Suprapubic skin (tissue), 4 donors: ENCODE measurements at regions not wholly inside any gene's neighbourhood (a gene's known extent, or its start where the extent isn't known, plus 50 kb on each side); places are given as distances from the start of the nearest gene placed in this dataset.

ENCODE experiments used
- DNase-seq, 2 donors: peaks; one replicate each; pipeline ENCODE4 v3.0.0-alpha.2; 2019; ENCODE audit warnings: low spot score in 2 of 2
- H3K27ac ChIP-seq: fragments of 200-600 bp; sonication (generic); one replicate; pipeline ENCODE4 v1.5.1; 2019
- H3K27me3 ChIP-seq: fragments of 200-600 bp; sonication (generic); one replicate; pipeline ENCODE4 v1.5.1; 2019
- H3K36me3 ChIP-seq: fragments of 200-600 bp; sonication (generic); one replicate; pipeline ENCODE4 v1.5.1; 2019
- H3K4me1 ChIP-seq: fragments of 200-600 bp; sonication (generic); one replicate; pipeline ENCODE4 v1.5.1; 2019
- H3K4me3 ChIP-seq: fragments of 200-600 bp; sonication (generic); one replicate; pipeline ENCODE4 v1.5.1; 2019; ENCODE audit warnings: mild to moderate bottlenecking
- H3K9me3 ChIP-seq: fragments of 200-600 bp; sonication (generic); one replicate; pipeline ENCODE4 v1.5.1; 2019
- EP300 ChIP-seq: sonication (generic); formaldehyde crosslinking; IDR thresholded peaks from one replicate; pipeline ENCODE4 v1.6.1; 2017; ENCODE audit warnings: antibody characterized with exemption
- POLR2A ChIP-seq, 2 donors: fragments of 450-650 bp; IDR thresholded peaks; one replicate each; pipeline ENCODE4 v1.6.1; 2017; ENCODE audit warnings: antibody characterized with exemption in 2 of 2, mild to moderate bottlenecking in 2 of 2, moderate library complexity in 2 of 2
- POLR2AphosphoS5 ChIP-seq, 3 donors: sonication (generic); formaldehyde crosslinking; IDR thresholded peaks; one replicate each; pipeline ENCODE4 v1.6.1; 2017; ENCODE audit warnings: antibody characterized with exemption in 3 of 3
- WGBS: methylation state at CpG from one replicate; pipeline ENCODE4 v1.1.5; 2018; 5-methylcytosine and 5-hydroxymethylcytosine counted together
- TF ChIP-seq, protein P1 (sequence below), 2 donors: fragments of 200-600 bp in 1 of 2; fragments of 450-650 bp in 1 of 2; sonication (generic) in 1 of 2; IDR thresholded peaks; one replicate each; pipeline ENCODE4 v1.5.1; 2016 to 2019; ENCODE audit warnings: antibody characterized with exemption in 2 of 2, mild to moderate bottlenecking in 1 of 2, moderate library complexity in 1 of 2

DNA sequence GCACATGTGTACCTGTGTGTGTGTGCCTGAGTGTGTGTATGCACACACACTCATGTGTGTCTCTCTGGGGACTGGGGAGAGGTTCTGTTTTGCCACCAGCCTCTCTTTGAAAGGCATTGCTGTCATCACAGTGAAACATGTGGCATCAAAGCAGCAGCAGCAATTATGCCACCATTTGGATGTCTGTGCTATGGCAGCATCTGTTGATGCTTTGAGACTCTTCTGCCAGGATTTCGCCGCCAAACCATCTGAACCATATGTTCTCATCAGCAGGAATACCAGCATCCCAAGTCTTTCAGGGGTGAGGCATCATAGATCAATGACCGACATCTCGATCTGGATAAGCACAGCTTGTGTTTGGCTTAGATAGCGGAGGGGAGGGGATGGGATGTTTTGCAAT, 168.6 kb downstream of the FAT3 start:
- Histone ChIP-seq H3K4me1 (no peaks in the 10 kb centered on the region), H3K9me3 (no peaks in the 10 kb centered on the region), H3K36me3 (no peaks in the 10 kb centered on the region), H3K27me3 (peaks cover 4% of the 10 kb centered on the region), H3K27ac (no peak overlapping the region), H3K4me3 (no peak overlapping the region)
- WGBS, result 64% methylated on average over 5 of the region's 5 CpGs
- no peak for DNase-seq
- TF ChIP-seq POLR2AphosphoS5 (IDR thresholded peaks at IDR 0.05) (no peak), EP300 (no peak), POLR2A (IDR thresholded peaks at IDR 0.05) (no peak)
- TF ChIP-seq, protein P1, sequence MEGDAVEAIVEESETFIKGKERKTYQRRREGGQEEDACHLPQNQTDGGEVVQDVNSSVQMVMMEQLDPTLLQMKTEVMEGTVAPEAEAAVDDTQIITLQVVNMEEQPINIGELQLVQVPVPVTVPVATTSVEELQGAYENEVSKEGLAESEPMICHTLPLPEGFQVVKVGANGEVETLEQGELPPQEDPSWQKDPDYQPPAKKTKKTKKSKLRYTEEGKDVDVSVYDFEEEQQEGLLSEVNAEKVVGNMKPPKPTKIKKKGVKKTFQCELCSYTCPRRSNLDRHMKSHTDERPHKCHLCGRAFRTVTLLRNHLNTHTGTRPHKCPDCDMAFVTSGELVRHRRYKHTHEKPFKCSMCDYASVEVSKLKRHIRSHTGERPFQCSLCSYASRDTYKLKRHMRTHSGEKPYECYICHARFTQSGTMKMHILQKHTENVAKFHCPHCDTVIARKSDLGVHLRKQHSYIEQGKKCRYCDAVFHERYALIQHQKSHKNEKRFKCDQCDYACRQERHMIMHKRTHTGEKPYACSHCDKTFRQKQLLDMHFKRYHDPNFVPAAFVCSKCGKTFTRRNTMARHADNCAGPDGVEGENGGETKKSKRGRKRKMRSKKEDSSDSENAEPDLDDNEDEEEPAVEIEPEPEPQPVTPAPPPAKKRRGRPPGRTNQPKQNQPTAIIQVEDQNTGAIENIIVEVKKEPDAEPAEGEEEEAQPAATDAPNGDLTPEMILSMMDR (IDR thresholded peaks at IDR 0.05), result no peak

DNA sequence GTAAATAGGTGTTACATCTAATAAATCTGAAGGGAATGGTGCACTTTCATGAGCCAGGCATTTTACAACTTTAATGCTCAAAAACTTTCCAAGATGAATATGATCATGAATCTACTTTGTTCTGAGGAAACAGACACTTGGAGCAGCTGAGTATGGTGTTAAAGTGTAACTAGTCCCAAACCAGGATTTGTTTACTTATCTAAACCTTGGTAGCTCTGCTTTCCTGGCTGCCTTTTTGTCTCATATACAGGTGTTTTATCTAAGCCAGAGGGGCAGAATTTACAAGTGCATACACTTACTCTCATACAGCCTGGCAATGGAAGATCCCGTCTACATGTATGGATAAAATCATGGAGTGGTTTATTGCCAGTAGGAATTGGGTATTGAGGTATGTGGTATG, 171.5 kb downstream of the FAT3 start:
- 83% methylated on average over 1 of the region's 1 CpG for whole genome bisulfite sequencing
- TF ChIP-seq POLR2A (IDR thresholded peaks at IDR 0.05), result no peak
- TF ChIP-seq, protein P1 (IDR thresholded peaks at IDR 0.05), result no peak
- no peaks in the 10 kb centered on the region for H3K36me3 ChIP-seq
- H3K9me3 ChIP-seq, result no peaks in the 10 kb centered on the region
- peaks cover 4% of the 10 kb centered on the region for H3K27me3 ChIP-seq
- no peak overlapping the region for H3K4me3 ChIP-seq
- no peak overlapping the region for H3K27ac ChIP-seq
- no peaks in the 10 kb centered on the region for H3K4me1 ChIP-seq
- no peak for DNase-seq

DNA sequence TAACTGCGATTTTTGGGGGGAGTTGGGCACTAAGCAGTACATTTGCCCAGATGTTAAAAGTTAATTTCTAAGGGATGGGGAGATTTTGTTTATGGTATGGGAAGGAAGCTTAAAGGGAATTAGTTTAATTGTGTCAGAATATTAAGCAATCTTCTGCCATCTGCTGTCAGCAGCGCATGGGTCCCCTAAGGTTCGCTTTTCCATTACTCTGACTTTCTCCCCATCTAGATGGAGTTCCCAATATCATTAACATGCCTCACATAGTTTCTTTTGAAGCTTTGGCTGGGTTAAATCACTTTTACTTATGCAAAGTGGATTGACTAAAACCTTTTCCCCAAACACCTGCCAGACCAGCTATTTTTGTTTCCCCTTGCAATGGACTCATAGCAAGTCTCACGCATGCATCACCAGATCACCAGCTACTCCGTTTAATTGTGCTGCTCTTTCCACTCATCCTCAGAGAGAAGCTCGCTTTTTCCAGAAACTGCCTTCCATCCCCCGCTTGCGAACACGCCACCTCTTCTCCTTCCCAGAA, 172.7 kb downstream of the FAT3 start:
- H3K27me3 ChIP-seq, result peaks cover 4% of the 10 kb centered on the region
- 86% methylated on average over 9 of the region's 9 CpGs for WGBS
- TF ChIP-seq POLR2AphosphoS5 (IDR thresholded peaks at IDR 0.05), result no peak
- no peak for TF ChIP-seq EP300
- TF ChIP-seq, protein P1 (IDR thresholded peaks at IDR 0.05), result no peak
- no peak for TF ChIP-seq POLR2A (IDR thresholded peaks at IDR 0.05)

DNA sequence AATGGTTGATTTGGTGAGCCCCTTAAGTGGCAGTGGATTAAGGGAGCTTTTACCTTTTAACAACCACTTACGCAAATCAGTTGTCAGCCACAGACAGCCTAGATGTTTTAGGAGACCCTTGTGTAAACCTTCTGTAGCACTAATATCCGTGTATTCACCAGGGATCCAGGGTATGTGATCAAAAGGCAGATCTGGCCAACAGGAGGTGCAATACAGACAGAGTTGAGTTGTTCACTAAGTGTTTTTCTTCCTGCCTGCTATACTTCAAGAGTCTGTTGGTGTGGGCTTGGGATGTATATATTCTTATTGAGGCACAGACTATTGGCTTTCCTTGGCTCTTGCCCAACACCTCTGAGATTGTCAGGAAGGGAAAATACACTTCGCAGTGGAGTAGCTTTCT, 175.1 kb downstream of the FAT3 start:
- TF ChIP-seq EP300 (no peak), POLR2A (IDR thresholded peaks at IDR 0.05) (no peak), POLR2AphosphoS5 (IDR thresholded peaks at IDR 0.05) (no peak)
- TF ChIP-seq, protein P1 (IDR thresholded peaks at IDR 0.05), result no peak
- WGBS, result 84% methylated on average over 3 of the region's 3 CpGs
- no peaks in the 10 kb centered on the region for H3K4me1 ChIP-seq
- no peak overlapping the region for H3K4me3 ChIP-seq
- no peaks in the 10 kb centered on the region for H3K9me3 ChIP-seq
- no peaks in the 10 kb centered on the region for H3K27me3 ChIP-seq
- H3K36me3 ChIP-seq, result no peaks in the 10 kb centered on the region
- no peak overlapping the region for H3K27ac ChIP-seq
- DNase-seq, result no peak

More for the DNA sequence above, 172.7 kb downstream of the FAT3 start:
- no peaks in the 10 kb centered on the region for H3K9me3 ChIP-seq
- no peaks in the 10 kb centered on the region for H3K36me3 ChIP-seq
- H3K4me3 ChIP-seq, result no peak overlapping the region
- no peaks in the 10 kb centered on the region for H3K4me1 ChIP-seq
- no peak for DNase-seq
- no peak overlapping the region for H3K27ac ChIP-seq

DNA sequence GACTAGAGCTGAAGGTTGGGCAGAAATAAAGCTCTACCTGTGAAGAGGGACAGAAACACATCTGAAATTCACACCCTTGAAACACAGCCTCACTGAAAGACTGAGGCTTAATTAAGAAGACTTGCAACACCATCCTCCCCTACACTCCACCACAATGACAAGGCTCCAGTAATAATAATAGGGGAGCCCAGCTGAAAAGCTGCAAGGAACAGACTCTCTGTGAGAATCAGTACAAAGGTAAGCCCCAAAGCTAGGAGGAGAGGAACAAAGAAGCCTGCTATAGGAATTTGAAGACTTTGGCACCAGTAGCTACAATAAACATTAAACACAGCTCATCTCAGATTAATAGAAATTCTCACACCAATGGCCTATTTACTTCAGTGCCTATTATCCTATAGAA, 176.9 kb downstream of the FAT3 start:
- Histone ChIP-seq H3K9me3 (no peaks in the 10 kb centered on the region), H3K27me3 (no peaks in the 10 kb centered on the region), H3K36me3 (no peaks in the 10 kb centered on the region), H3K27ac (no peak overlapping the region), H3K4me3 (no peak overlapping the region), H3K4me1 (no peaks in the 10 kb centered on the region)
- no peak for DNase-seq
- TF ChIP-seq, protein P1 (IDR thresholded peaks at IDR 0.05), result no peak
- no peak for TF ChIP-seq POLR2AphosphoS5 (IDR thresholded peaks at IDR 0.05)
- no peak for TF ChIP-seq EP300
- no peak for TF ChIP-seq POLR2A (IDR thresholded peaks at IDR 0.05)
